CD4-positive, alpha-beta T cell (primary cell): ENCODE measurements at regions not wholly inside any gene's neighbourhood (a gene's known extent, or its start where the extent isn't known, plus 50 kb on each side); places are given as distances from the start of the nearest gene placed in this dataset.

Experiments
- ATAC-seq: fragments of 200-7000 bp; cut with Tn5 transposase; one replicate; pipeline ENCODE4 v1.10.0; 2022; ENCODE audit warnings: mild to moderate bottlenecking; ENCODE audit not compliant: poor library complexity
- CTCF ChIA-PET: fragments of 350-600 bp; sonication (Branson Sonifier 250); formaldehyde crosslinking; loops from one replicate; lab custom pipeline; 2021; ENCODE audit warnings: antibody characterized with exemption, inconsistent platforms; lab: Charles Lee
- POLR2A ChIA-PET: fragments of 350-600 bp; sonication (Branson Sonifier 250); formaldehyde crosslinking; loops from one replicate; lab custom pipeline; 2021; ENCODE audit warnings: antibody characterized with exemption, inconsistent platforms; lab: Charles Lee
- DNase-seq, 14 experiments: peaks; one replicate each; pipeline ENCODE4 v3.0.0-alpha.2; 2013 to 2020; ENCODE audit warnings: mixed read lengths in 2 of 14
- H3K27ac ChIP-seq, 2 donors: one replicate each; pipeline versions ENCODE4 v1.5.1 to v1.7.0; 2013; ENCODE audit warnings: low read length in 2 of 2, low read depth in 1 of 2, mild to moderate bottlenecking in 1 of 2
- H3K27me3 ChIP-seq, 2 experiments: 1 replicate in 1 of 2; 2 replicates in 1 of 2; pipeline versions ENCODE4 v1.6.1 to v1.7.0; 2013; ENCODE audit warnings: low read length in 2 of 2, control low read depth in 1 of 2, mild to moderate bottlenecking in 1 of 2, moderate library complexity in 1 of 2; ENCODE audit not compliant: insufficient read depth in 2 of 2, control insufficient read depth in 1 of 2
- H3K36me3 ChIP-seq: one replicate; pipeline ENCODE4 v1.6.1; 2013; ENCODE audit warnings: low read length, control low read depth; ENCODE audit not compliant: insufficient read depth
- H3K4me1 ChIP-seq: one replicate; pipeline ENCODE4 v1.6.1; 2013; ENCODE audit warnings: low read length, control low read depth; ENCODE audit not compliant: insufficient read depth
- H3K4me3 ChIP-seq: one replicate; pipeline ENCODE4 v1.5.1; 2013; ENCODE audit warnings: mild to moderate bottlenecking, low read length, moderate library complexity
- H3K9me3 ChIP-seq, 2 experiments: 1 replicate in 1 of 2; 2 replicates in 1 of 2; pipeline versions ENCODE4 v1.6.1 to v1.7.0; 2013; ENCODE audit warnings: low read length in 2 of 2, mild to moderate bottlenecking in 2 of 2, control low read depth in 1 of 2, moderate library complexity in 1 of 2; ENCODE audit not compliant: control insufficient read depth in 1 of 2, insufficient read depth in 1 of 2
- H3K27ac Mint-ChIP-seq: one replicate; pipeline ENCODE4 v1.8.0; 2020; ENCODE audit warnings: mixed read lengths
- H3K27me3 Mint-ChIP-seq: one replicate; pipeline ENCODE4 v1.8.0; 2021; ENCODE audit warnings: mixed read lengths
- H3K36me3 Mint-ChIP-seq: one replicate; pipeline ENCODE4 v1.8.0; 2021; ENCODE audit warnings: low read depth, mixed read lengths
- H3K4me1 Mint-ChIP-seq: one replicate; pipeline ENCODE4 v1.8.0; 2021; ENCODE audit warnings: low read depth, mixed read lengths
- H3K4me3 Mint-ChIP-seq: one replicate; pipeline ENCODE4 v1.8.0; 2020; ENCODE audit warnings: mild to moderate bottlenecking, mixed read lengths
- H3K9me3 Mint-ChIP-seq: one replicate; pipeline ENCODE4 v1.8.0; 2020; ENCODE audit warnings: mixed read lengths
- CTCF ChIP-seq: fragments of 200-600 bp; IDR thresholded peaks from one replicate; pipeline ENCODE4 v1.8.0; 2022; ENCODE audit warnings: antibody characterized with exemption, mild to moderate bottlenecking
- intact Hi-C, 2 experiments: fragments of 100-400 bp; cut with DNase I in 1 of 2; cut with micrococcal nuclease in 1 of 2; formaldehyde crosslinking; loops; one replicate each; pipeline versions ENCODE4 v1.15.1 to v1.9.0; 2023 to 2025; cut with DNase I, micrococcal nuclease

- no peaks in the 10 kb centered on the region for H3K4me1 ChIP-seq
- TF ChIP-seq CTCF = no peak
- intact Hi-C loops = no loop called here
- H3K4me1 Mint-ChIP-seq = no peaks in the 10 kb centered on the region
- POLR2A ChIA-PET = no interaction called here
- no peaks in the 10 kb centered on the region for H3K36me3 Mint-ChIP-seq
- H3K27ac ChIP-seq = no peak overlapping the region
- H3K27me3 ChIP-seq = no peaks in the 10 kb centered on the region
- H3K9me3 Mint-ChIP-seq = peaks cover 3% of the 10 kb centered on the region
- no peak for DNase-seq
- no peak overlapping the region for H3K4me3 ChIP-seq
- H3K27me3 Mint-ChIP-seq = no peaks in the 10 kb centered on the region
- no peak for ATAC-seq
- CTCF ChIA-PET = no interaction called here
- H3K4me3 Mint-ChIP-seq = no peak overlapping the region
- H3K27ac Mint-ChIP-seq = no peak overlapping the region
- peaks cover 0 to 48% of the 10 kb centered on the region in 2 experiments for H3K9me3 ChIP-seq
- no peaks in the 10 kb centered on the region for H3K36me3 ChIP-seq
Observed at GRCh38 chr5:2917093-2917492, 165.6 kb upstream of the IRX2 start.

- no peak overlapping the region for H3K27ac ChIP-seq
- POLR2A ChIA-PET = no interaction called here
- ATAC-seq (no peak), DNase-seq (no peak)
- H3K27me3 ChIP-seq = no peaks in the 10 kb centered on the region
- Mint-ChIP-seq H3K9me3 (peaks cover 3% of the 10 kb centered on the region), H3K4me1 (no peaks in the 10 kb centered on the region), H3K36me3 (no peaks in the 10 kb centered on the region), H3K27ac (no peak overlapping the region), H3K27me3 (no peaks in the 10 kb centered on the region), H3K4me3 (no peak overlapping the region)
- CTCF ChIA-PET = no interaction called here
- TF ChIP-seq CTCF = peak; percentile 18
- no peaks in the 10 kb centered on the region for H3K36me3 ChIP-seq
- peaks cover 0 to 39% of the 10 kb centered on the region in 2 experiments for H3K9me3 ChIP-seq
- H3K4me3 ChIP-seq = no peak overlapping the region
- intact Hi-C loops = no loop called here
- no peaks in the 10 kb centered on the region for H3K4me1 ChIP-seq
Observed at GRCh38 chr5:2916076-2916682, 164.7 kb upstream of the IRX2 start.

- POLR2A ChIA-PET = no interaction called here
- H3K27me3 ChIP-seq = no peaks in the 10 kb centered on the region
- intact Hi-C loops = no loop called here
- no peak for DNase-seq
- Mint-ChIP-seq H3K27me3 (no peaks in the 10 kb centered on the region), H3K4me1 (no peaks in the 10 kb centered on the region), H3K9me3 (peaks cover 3% of the 10 kb centered on the region), H3K4me3 (no peak overlapping the region), H3K36me3 (no peaks in the 10 kb centered on the region), H3K27ac (no peak overlapping the region)
- H3K9me3 ChIP-seq = peaks cover 0 to 36% of the 10 kb centered on the region in 2 experiments
- CTCF ChIA-PET = no interaction called here
- no peak overlapping the region for H3K27ac ChIP-seq
- no peak for ATAC-seq
- no peaks in the 10 kb centered on the region for H3K36me3 ChIP-seq
- no peak for TF ChIP-seq CTCF
- H3K4me3 ChIP-seq = no peak overlapping the region
- no peaks in the 10 kb centered on the region for H3K4me1 ChIP-seq
Observed at GRCh38 chr5:2914981-2915484, 163.6 kb upstream of the IRX2 start.
